ENCODE measurements at regions not wholly inside any gene's neighbourhood (a gene's known extent, or its start where the extent isn't known, plus 50 kb on each side); places are given as distances from the start of the nearest gene placed in this dataset.

- H3K4me2 ChIP-seq (ENCODE audit: low read length), result no peak overlapping the region
- peaks cover 11% of the 10 kb centered on the region; the same call in 1 of the 2 replicates for H3K27me3 ChIP-seq (ENCODE audit: insufficient read depth, low read length)
- H3K36me3 ChIP-seq (ENCODE audit: control insufficient read depth in 1 of 2, insufficient read depth in 2 of 2, low read length in 2 of 2), result no peaks in the 10 kb centered on the region
- no peak for ATAC-seq
- no peak overlapping the region for H3K27ac ChIP-seq (ENCODE audit: low read depth, low read length)
- no peak overlapping the region for H3K9ac ChIP-seq (ENCODE audit: low read length)
- no peaks in the 10 kb centered on the region for H3K9me2 ChIP-seq (ENCODE audit: insufficient read depth)
- H3K9me3 ChIP-seq (ENCODE audit: control insufficient read depth in 1 of 2, insufficient read depth in 1 of 2, low read depth in 1 of 2, low read length in 2 of 2), result no peaks in the 10 kb centered on the region
- ChIA-PET CTCF (no interaction called here), POLR2A (no interaction called here), RAD21 (ENCODE audit: low non-redundant PET in 1 of 2, low total read pairs in 2 of 2, uncharacterized antibody in 2 of 2, unreplicated experiment in 2 of 2) (no interaction called here)
- BruUV-seq (replicated peaks), result no TSS peak
- H3K4me3 ChIP-seq (replicated peaks in 1 of 2; ENCODE audit: low read depth in 1 of 2, low read length in 2 of 2), result no peak overlapping the region
- TF ChIP-seq ZFX (IDR thresholded peaks at IDR 0.05) (no peak), ZNF274 (IDR thresholded peaks at IDR 0.05; ENCODE audit: low read depth, low read length) (no peak), JUND (IDR thresholded peaks at IDR 0.05) (no peak), CBX3 (IDR thresholded peaks at IDR 0.05; ENCODE audit: low read depth) (no peak), ZBTB33 (IDR thresholded peaks at IDR 0.05; ENCODE audit: extremely low read depth, insufficient replicate concordance, low read length) (no peak), SP1 (IDR thresholded peaks at IDR 0.05; ENCODE audit: low read depth) (no peak), POLR2AphosphoS5 (IDR thresholded peaks at IDR 0.05; ENCODE audit: low read depth, low read length) (no peak), ELF1 (IDR thresholded peaks at IDR 0.05; ENCODE audit: borderline replicate concordance, low read depth) (no peak), FOSL1 (IDR thresholded peaks at IDR 0.05; ENCODE audit: low read depth) (no peak), RAD21 (IDR thresholded peaks at IDR 0.05; ENCODE audit: low read depth) (no peak)
- TF ChIP-seq, protein P1, sequence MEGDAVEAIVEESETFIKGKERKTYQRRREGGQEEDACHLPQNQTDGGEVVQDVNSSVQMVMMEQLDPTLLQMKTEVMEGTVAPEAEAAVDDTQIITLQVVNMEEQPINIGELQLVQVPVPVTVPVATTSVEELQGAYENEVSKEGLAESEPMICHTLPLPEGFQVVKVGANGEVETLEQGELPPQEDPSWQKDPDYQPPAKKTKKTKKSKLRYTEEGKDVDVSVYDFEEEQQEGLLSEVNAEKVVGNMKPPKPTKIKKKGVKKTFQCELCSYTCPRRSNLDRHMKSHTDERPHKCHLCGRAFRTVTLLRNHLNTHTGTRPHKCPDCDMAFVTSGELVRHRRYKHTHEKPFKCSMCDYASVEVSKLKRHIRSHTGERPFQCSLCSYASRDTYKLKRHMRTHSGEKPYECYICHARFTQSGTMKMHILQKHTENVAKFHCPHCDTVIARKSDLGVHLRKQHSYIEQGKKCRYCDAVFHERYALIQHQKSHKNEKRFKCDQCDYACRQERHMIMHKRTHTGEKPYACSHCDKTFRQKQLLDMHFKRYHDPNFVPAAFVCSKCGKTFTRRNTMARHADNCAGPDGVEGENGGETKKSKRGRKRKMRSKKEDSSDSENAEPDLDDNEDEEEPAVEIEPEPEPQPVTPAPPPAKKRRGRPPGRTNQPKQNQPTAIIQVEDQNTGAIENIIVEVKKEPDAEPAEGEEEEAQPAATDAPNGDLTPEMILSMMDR (IDR thresholded peaks at IDR 0.05 in 2 of 3, conservative IDR thresholded peaks at IDR 0.05 in 1 of 3; ENCODE audit: borderline replicate concordance in 1 of 3, insufficient read depth in 1 of 3, low read depth in 2 of 3, low read length in 2 of 3), result no peak
- H4K20me1 ChIP-seq (ENCODE audit: insufficient read depth), result no peaks in the 10 kb centered on the region
- no peaks in the 10 kb centered on the region for H3K4me1 ChIP-seq (ENCODE audit: control insufficient read depth in 1 of 2, insufficient read depth in 2 of 2, low read length in 2 of 2)
- H3K79me2 ChIP-seq (ENCODE audit: insufficient read depth, low read length), result no peaks in the 10 kb centered on the region
- no peak for DNase-seq (ENCODE audit: low read depth, low spot score)
- H2AFZ ChIP-seq (ENCODE audit: low read depth, low read length, poor library complexity, severe bottlenecking), result no peak overlapping the region
- intact Hi-C loops (cut with micrococcal nuclease), result no loop called here
Measured at GRCh38 chr22:47391169-47392053, 629.0 kb downstream of the TBC1D22A start.
